ENCODE measurements at regions not wholly inside any gene's neighbourhood (a gene's known extent, or its start where the extent isn't known, plus 50 kb on each side); places are given as distances from the start of the nearest gene placed in this dataset.

GRCh38 chr15:69505956-69506556 is 53.4 kb downstream of the RPLP1 start:
- no peak for DNase-seq (ENCODE audit: low read depth in 2 of 2)

GRCh38 chr15:69508659-69509058 is 56.0 kb downstream of the RPLP1 start:
- peak; percentile 12 to 43 for DNase-seq (ENCODE audit: low read depth in 2 of 2)

GRCh38 chr15:69509131-69509530 is 56.5 kb downstream of the RPLP1 start:
- no peak for DNase-seq (ENCODE audit: low read depth in 2 of 2)

GRCh38 chr15:69510556-69510955 is 57.9 kb downstream of the RPLP1 start:
- no peak for DNase-seq (ENCODE audit: low read depth in 2 of 2)

GRCh38 chr15:69511015-69511414 is 58.4 kb downstream of the RPLP1 start:
- no peak for DNase-seq (ENCODE audit: low read depth in 2 of 2)

DNA sequence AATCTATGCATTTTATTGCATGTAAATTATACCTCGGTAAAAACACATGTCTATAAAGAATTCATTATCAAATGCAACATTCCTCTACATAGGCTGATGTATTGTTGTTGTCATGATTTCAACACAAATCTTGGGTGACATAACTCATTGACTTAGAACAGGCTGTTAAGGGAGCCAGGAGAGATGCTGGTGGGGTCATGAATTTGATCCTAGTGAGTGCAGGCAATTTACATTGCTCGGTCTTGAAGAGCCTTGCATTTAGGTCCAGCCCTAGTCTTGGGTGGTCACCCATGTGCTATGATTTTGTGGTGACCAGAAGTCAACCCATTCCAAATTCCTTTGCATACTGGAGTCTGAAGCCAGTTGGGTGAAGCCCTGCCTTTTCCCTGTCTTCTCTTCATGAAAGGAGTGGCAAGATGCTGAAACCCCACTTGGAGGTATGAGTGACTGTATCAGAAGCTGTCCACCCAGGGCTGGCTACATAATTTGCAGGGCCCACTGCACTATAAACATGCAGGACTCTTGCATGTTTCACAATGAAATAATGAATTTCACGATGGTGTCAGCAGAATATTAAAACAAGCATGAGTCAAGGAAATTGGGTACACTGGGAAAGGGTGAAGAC is 59.2 kb downstream of the RPLP1 start:
- no peak for DNase-seq (ENCODE audit: low read depth in 2 of 2)

- DNase-seq (ENCODE audit: low read depth in 2 of 2): no peak
Measured at GRCh38 chr15:69513450-69513960, 60.9 kb downstream of the RPLP1 start.

DNA sequence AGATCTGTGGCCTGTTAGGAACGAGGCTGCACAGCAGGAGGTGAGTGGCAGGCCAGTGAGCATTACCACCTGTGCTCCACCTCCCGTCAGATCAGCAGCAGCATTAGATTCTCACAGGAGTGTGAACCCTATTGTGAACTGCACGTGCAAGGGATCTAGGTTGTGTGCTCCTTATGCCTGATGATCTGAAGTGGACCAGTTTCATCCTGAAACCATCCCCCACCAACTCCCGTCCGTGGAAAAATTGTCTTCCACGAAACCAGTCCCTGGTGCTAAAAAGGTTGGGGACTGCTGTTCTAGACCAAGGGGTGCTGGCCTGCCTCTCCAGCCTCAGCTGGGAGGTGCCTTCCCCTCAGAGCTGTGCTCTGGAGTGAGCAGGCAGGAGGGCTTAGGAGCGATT is 61.4 kb downstream of the RPLP1 start:
- no peak for DNase-seq (ENCODE audit: low read depth in 2 of 2)

- DNase-seq (ENCODE audit: low read depth in 2 of 2): no peak
Measured at GRCh38 chr15:69515508-69515907, 62.9 kb downstream of the RPLP1 start.

DNA sequence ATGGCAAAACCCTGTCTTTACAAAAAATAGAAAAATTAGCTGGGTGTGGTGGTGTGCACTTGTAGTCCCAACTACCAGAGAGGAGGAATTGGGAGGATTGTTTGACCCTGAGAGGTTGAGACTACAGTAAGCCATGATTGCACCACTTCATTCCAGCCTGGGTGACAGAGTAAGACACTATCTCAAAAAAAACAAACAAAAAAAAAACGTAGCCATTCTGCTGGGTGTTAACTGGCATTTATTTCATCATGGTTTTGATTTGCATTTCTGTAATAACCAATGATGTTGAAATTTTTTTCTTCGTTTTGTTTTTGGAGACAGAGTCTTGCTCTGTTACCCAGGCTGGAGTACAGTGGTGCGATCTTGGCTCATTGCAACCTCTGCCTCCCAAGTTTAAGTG is 63.3 kb downstream of the RPLP1 start:
- no peak for DNase-seq (ENCODE audit: low read depth in 2 of 2)

DNA sequence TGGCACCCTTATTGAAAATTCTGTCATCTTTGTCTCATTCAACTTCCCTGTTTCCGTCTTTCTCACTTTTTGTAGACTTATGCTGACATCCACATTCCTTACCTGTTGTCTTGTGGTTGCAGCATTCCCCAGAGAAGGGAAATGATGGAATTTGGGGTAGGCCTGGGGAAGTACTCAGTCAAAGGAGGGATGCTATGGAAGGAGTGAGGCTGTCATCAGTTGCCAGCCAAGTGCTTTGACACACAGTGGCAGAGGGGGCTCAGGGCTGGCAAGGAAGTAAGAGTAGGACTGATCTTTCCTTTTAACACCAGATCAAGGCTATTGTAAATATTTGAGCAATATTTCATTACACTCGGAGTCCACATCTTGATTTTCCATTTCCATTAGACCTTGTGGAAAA is 64.4 kb downstream of the RPLP1 start:
- no peak for DNase-seq (ENCODE audit: low read depth in 2 of 2)

DNA sequence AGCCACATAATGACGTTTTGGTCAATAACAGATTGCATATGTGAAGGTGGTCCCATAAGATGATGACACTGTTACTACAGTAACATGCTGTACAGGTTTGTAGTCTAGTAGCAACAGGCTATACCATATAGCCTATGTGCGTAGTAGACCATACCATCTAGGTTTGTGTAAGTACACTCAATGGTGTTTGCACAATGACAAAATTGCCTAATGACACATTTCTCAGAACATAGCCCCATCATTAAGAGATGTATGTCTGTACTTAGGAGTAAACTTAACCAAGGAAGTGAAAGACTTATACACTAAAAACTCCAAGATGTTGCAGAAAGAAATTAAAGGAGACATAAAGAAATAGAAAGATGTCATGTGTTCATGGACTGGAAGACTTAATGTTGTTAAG is 66.2 kb downstream of the RPLP1 start:
- no peak for DNase-seq (ENCODE audit: low read depth in 2 of 2)

DNA sequence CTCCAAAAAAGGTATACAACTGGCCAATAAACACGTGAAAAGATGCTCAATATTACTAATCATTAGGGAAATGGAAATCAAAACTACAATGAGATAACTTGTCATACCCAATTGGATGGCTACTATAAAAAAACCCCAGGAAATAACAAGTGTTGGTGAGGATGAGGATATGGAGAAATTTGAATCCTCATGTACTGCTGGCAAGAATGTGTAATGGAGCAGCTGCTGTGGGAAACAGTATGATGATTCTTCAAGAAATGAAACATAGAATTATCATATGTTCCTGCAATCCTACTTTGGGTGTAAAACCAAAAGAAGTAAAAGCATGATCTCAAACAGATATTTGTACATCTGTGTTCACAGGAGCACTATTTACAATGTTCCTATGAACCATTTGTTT is 67.4 kb downstream of the RPLP1 start:
- DNase-seq (ENCODE audit: low read depth in 2 of 2): no peak

- no peak for DNase-seq (ENCODE audit: low read depth in 2 of 2)
Measured at GRCh38 chr15:69522361-69522760, 69.7 kb downstream of the RPLP1 start.

DNA sequence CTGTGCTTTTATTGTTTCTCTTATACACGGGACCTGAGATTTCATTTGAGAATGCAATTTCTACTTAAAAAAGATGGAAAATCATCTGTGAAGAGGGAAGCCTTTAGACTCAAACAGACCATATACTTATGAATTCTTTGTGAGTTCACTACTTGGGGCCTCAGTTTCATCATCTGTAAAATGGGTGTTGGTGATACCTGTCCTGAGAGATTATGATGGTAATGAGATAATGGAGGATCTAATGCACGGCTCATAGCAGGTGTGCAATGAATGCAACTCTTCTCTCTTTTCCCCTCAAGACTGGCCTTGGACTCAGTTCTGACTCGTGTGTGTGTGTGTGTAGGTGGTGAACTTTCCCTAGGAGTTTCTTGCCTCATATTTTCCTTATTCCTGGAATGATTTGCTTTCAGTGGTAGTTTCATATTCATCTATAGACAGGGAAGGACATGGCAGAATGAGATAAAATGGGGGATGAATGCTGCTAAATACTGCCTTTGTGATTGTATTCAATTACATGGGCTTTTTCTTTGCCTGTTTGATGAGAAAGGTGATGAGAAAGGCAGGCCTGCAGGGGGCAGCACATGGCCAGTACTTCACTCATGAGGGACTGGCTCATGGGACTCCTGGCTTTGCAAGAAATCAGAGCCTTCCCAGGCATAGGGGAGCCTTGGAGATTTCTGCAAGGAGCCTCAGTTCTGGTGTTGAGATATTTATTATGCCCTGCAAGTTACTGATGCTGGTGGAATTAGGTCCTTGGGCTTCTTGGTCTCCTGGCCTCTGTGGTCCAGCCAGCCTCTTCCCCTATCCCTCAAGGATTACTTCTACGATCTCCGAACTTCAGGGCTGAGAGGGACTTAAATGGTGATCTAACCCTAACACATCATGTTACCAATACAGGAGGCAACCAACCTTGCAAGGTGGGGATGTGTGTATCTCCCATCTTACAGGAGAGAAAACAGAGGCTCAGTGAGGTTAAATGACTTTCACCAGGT is 70.7 kb downstream of the RPLP1 start:
- DNase-seq (ENCODE audit: low read depth in 2 of 2): peak; percentile 21 to 66

GRCh38 chr15:69524296-69524695 is 71.7 kb downstream of the RPLP1 start:
- no peak for DNase-seq (ENCODE audit: low read depth in 2 of 2)

GRCh38 chr15:69524814-69525213 is 72.2 kb downstream of the RPLP1 start:
- DNase-seq (ENCODE audit: low read depth in 2 of 2): no peak

DNA sequence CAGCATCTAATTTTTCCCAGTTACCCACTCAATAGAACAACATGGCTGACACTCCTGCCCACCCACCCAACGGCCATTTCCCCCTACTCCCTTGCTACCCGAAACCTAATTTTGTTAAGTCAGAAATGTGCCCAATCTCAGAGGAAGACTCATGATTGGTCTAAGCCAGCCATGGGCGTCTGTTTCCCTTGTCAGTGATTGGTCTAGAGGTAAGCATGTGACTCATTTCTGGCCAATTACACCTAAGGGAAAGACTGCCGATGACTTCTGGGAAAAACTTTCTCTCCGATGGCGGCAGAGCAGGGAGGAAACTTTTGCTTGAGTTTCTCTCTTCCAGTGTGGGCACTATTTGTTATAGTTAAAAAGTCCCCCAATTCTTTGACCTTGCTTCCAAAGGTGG is 72.9 kb downstream of the RPLP1 start:
- no peak for DNase-seq (ENCODE audit: low read depth in 2 of 2)

DNA sequence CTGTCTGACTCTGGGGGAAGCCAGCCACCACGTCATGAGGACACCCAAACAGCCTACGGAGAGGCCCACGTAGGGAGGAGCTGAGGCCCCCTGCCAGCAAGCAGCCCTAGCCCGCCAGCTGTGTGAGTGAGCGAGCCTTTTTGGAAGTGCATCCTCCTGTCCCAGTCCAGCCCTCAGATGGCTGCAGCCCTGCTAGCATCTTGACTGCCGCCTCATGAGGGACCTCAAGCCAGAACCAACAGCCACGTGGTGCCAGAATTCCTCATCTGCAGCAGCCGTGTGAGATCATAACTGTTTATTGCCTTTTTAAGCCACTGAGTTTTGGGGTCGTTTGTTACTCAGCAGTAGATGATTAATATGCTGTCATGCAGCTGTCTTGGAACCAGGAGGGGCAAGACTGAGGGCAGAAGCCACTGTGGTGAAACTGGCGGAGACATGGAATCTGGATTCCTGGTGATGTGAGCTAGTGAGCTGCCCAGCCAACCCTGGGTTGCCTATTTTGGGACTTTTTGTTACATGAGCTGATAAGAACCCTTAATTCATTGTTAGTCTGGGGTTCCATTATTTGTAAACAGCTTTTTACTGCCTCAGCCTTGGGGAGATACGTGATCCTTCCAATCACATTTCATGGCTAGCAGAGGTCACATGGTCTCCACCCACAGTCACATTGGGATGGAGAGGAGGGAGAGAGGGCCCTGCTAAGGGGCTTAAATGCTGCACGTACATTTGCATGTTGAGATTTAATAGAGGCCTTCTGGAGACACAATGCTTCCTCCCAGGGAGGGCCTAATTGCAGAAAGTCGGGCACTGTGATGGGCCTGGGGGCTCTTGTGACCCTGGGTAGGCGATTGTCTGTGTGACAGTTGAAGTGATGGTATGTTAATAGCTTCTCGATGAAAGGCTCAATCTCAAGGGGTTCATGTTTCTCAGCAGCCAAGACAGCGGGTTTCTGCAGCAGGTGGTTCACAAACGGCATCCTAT is 73.8 kb downstream of the RPLP1 start:
- no peak for DNase-seq (ENCODE audit: low read depth in 2 of 2)

- no peak for DNase-seq (ENCODE audit: low read depth in 2 of 2)
Measured at GRCh38 chr15:69529141-69529540, 76.5 kb downstream of the RPLP1 start.

Data from dermis microvascular lymphatic vessel endothelial cell (primary cell).